Thoracic aorta (tissue), 2 donors: ENCODE measurements at regions not wholly inside any gene's neighbourhood (a gene's known extent, or its start where the extent isn't known, plus 50 kb on each side); places are given as distances from the start of the nearest gene placed in this dataset.

Source experiments
- ATAC-seq: fragments of 150-250 bp; one replicate; pipeline ENCODE4 v1.8.0; 2017; ENCODE audit warnings: low read depth; ENCODE audit not compliant: insufficient number of reproducible peaks, low FRiP score
- DNase-seq: peaks from one replicate; pipeline ENCODE4 v3.0.0-alpha.2; 2020; ENCODE audit warnings: low spot score
- H3K27ac ChIP-seq, 2 donors: fragments of 200-600 bp; sonication (generic); 1 replicate in 1 of 2; 2 replicates in 1 of 2; pipeline ENCODE4 v1.5.1; 2016; ENCODE audit warnings: mild to moderate bottlenecking in 2 of 2, moderate library complexity in 2 of 2
- H3K27me3 ChIP-seq: fragments of 200-600 bp; sonication (generic); replicated peaks from 2 replicates; pipeline ENCODE4 v1.6.0; 2016; ENCODE audit warnings: mild to moderate bottlenecking; ENCODE audit not compliant: insufficient read depth
- H3K36me3 ChIP-seq: fragments of 200-600 bp; sonication (generic); one replicate; pipeline ENCODE4 v1.5.1; 2016
- H3K4me1 ChIP-seq, 2 donors: fragments of 200-600 bp; sonication (generic); 1 replicate in 1 of 2; 2 replicates in 1 of 2; pipeline versions ENCODE4 v1.5.1 to v1.6.0; 2016; ENCODE audit warnings: low read depth in 2 of 2, mild to moderate bottlenecking in 1 of 2; ENCODE audit not compliant: control insufficient read depth in 1 of 2
- H3K4me3 ChIP-seq: fragments of 200-600 bp; sonication (generic); 2 replicates; pipeline ENCODE4 v1.5.1; 2016; ENCODE audit warnings: mild to moderate bottlenecking
- H3K9me3 ChIP-seq: fragments of 200-600 bp; sonication (generic); 2 replicates; pipeline ENCODE4 v1.5.1; 2016
- TF ChIP-seq, protein P1 (sequence below): fragments of 200-600 bp; sonication (generic); IDR thresholded peaks from one replicate; pipeline ENCODE4 v1.5.1; 2019; ENCODE audit warnings: antibody characterized with exemption

DNA sequence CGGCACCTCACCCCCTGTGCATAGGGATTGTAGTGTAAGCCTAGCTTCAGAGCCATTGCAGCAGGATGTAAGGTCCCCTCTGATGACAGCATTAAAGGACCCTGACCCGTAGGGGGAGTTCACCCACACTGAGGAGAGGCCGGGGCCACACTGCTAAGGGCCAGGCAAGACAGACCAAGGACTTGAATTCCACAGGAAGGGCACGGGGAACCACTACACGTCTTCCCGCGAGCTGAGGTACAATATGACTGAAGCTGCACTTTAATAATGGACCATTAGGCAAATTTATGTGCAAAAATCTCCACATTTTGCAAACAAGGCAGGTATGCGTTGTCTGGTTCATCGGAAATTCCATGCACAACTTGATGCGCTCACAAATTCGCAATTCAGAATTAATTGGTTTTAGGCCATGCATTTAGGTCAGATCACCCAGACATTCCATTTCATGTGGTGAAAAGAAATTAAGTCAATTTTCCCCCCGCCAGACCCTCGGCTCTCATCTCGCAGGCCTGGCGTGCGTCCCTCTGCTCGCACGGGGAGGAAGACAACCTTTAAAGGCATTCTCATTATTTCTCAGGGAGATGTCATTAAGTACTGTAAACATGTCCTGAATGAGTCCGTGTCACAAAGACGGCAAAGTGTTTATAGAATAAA lies 111.8 kb downstream of the FOXA2 start:
- no peaks in the 10 kb centered on the region for H3K9me3 ChIP-seq
- no peaks in the 10 kb centered on the region for H3K36me3 ChIP-seq
- ATAC-seq, result no peak
- H3K27ac ChIP-seq, result no peak overlapping the region
- H3K27me3 ChIP-seq, result no peaks in the 10 kb centered on the region
- H3K4me1 ChIP-seq, result no peaks in the 10 kb centered on the region
- TF ChIP-seq, protein P1, sequence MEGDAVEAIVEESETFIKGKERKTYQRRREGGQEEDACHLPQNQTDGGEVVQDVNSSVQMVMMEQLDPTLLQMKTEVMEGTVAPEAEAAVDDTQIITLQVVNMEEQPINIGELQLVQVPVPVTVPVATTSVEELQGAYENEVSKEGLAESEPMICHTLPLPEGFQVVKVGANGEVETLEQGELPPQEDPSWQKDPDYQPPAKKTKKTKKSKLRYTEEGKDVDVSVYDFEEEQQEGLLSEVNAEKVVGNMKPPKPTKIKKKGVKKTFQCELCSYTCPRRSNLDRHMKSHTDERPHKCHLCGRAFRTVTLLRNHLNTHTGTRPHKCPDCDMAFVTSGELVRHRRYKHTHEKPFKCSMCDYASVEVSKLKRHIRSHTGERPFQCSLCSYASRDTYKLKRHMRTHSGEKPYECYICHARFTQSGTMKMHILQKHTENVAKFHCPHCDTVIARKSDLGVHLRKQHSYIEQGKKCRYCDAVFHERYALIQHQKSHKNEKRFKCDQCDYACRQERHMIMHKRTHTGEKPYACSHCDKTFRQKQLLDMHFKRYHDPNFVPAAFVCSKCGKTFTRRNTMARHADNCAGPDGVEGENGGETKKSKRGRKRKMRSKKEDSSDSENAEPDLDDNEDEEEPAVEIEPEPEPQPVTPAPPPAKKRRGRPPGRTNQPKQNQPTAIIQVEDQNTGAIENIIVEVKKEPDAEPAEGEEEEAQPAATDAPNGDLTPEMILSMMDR, result no peak
- no peak overlapping the region for H3K4me3 ChIP-seq
- no peak for DNase-seq

DNA sequence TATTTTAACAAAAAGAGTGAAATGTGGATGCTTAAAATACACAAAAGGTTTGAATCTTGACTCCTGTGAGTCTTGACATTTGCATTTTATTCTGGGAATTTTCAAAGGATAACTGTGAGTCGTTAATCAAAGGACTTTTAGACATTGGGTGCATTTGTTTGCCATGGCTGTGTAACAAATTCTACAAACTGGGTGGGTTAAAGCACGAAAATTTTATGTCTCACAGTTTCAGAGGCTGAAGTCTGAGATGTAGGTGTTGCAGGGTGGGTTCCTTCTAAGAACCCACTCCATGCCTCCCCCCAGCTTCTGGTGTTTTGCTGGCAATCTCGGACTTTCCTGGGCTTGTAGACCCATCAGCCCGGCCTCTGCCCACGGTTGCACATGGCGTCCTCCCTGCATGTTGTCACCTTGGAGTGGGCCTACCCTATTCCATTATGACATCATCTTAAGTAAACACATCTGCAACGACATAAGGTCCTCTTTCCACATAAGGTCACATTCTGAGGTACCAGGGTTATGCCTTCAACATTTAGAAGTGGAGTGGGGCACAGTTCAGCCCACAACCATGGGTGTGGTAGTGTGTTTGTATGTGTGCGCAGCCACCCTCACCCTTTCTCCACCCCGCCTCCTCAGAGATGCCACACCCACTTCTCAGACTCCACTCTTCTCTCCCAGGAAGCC lies 113.1 kb downstream of the FOXA2 start:
- H3K36me3 ChIP-seq, result no peaks in the 10 kb centered on the region
- no peak overlapping the region for H3K4me3 ChIP-seq
- DNase-seq, result no peak
- no peak overlapping the region for H3K27ac ChIP-seq
- TF ChIP-seq, protein P1, result no peak
- H3K4me1 ChIP-seq, result no peaks in the 10 kb centered on the region
- no peak for ATAC-seq
- H3K9me3 ChIP-seq, result no peaks in the 10 kb centered on the region
- H3K27me3 ChIP-seq, result no peaks in the 10 kb centered on the region

DNA sequence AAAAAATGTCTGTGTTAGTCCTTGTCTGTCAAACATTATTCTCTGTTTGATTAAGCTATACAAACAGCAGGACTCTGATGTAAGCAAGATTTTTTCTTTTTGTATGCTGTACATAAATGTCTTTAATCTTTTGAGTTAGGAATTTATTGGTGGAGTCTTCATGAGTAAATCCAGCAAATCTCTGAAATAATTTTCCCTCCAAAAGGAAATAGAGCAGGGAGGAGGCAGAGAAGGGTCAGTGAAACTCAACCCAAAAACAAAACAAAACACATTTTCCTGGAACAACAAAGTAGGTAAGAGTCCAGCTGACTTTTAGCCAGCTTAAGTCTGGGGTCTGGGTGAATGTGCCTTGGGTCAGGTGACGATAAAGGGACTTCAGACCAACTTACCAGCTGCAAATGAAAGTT lies 113.7 kb downstream of the FOXA2 start:
- Histone ChIP-seq H3K27me3 (no peaks in the 10 kb centered on the region), H3K4me3 (no peak overlapping the region), H3K9me3 (no peaks in the 10 kb centered on the region), H3K36me3 (no peaks in the 10 kb centered on the region), H3K27ac (no peak overlapping the region), H3K4me1 (no peaks in the 10 kb centered on the region)
- TF ChIP-seq, protein P1, result no peak
- DNase-seq (no peak), ATAC-seq (no peak)

DNA sequence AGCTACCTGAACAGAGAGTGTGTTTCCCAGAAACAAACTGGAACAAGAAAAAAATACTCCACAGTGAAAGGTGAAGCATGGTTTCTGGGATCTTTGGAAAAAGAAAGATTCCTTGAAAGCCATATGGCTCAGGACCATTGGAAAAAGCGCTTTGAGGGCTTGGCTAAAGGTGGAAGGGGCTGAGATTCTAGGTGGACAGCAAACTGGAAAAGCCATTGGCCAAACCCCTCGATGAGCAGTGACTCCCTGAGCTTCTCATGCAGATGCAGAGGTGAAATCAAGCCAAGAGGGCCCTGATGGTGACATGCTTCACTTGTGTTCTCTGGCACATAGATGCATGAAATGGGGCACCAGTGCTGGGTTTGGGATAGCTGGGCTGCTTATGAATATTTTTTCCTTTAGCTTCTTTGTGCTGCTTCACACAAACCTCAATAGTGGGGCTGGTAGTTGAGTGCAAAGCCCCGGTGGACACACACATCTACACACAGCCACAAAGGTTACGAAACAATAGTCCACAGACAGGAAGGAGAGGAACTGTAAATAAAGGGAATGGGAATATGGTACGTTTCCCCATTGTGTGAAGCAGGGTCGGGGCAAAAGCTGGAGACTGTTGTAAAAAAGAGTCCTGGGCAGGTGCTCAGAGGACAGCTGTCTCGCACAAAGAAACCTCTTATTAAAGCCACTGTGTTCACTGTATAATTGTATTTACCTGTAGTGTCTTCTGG lies 117.8 kb downstream of the FOXA2 start:
- no peaks in the 10 kb centered on the region for H3K4me1 ChIP-seq
- ATAC-seq (no peak), DNase-seq (no peak)
- no peak overlapping the region for H3K27ac ChIP-seq
- no peaks in the 10 kb centered on the region for H3K36me3 ChIP-seq
- no peaks in the 10 kb centered on the region for H3K27me3 ChIP-seq
- H3K4me3 ChIP-seq, result no peak overlapping the region
- H3K9me3 ChIP-seq, result no peaks in the 10 kb centered on the region
- TF ChIP-seq, protein P1, result no peak
